Ishikawa (cell line): ENCODE measurements at regions not wholly inside any gene's neighbourhood (a gene's known extent, or its start where the extent isn't known, plus 50 kb on each side); places are given as distances from the start of the nearest gene placed in this dataset.

Source experiments
- CEBPB ChIP-seq: IDR thresholded peaks from 2 replicates; pipeline ENCODE4 v1.6.1; 2012
- CREB1 ChIP-seq: IDR thresholded peaks from 2 replicates; pipeline ENCODE4 v1.6.1; 2012; ENCODE audit warnings: low read depth
- EGR1 ChIP-seq: IDR thresholded peaks from 2 replicates; pipeline ENCODE4 v1.6.1; 2012
- EP300 ChIP-seq: IDR thresholded peaks from 2 replicates; pipeline ENCODE4 v1.6.1; 2012; ENCODE audit warnings: borderline replicate concordance
- FOXM1 ChIP-seq: IDR thresholded peaks from 2 replicates; pipeline ENCODE4 v1.6.1; 2012; ENCODE audit warnings: low read depth, borderline replicate concordance
- MAX ChIP-seq: IDR thresholded peaks from 2 replicates; pipeline ENCODE4 v1.6.1; 2012
- NFIC ChIP-seq: IDR thresholded peaks from 2 replicates; pipeline ENCODE4 v1.6.1; 2012
- RAD21 ChIP-seq: IDR thresholded peaks from 2 replicates; pipeline ENCODE4 v1.6.1; 2012; ENCODE audit warnings: low read depth
- REST ChIP-seq: IDR thresholded peaks from 2 replicates; pipeline ENCODE4 v1.6.1; 2012; ENCODE audit warnings: low read depth, mild to moderate bottlenecking
- TAF1 ChIP-seq: IDR thresholded peaks from 2 replicates; pipeline ENCODE4 v1.6.1; 2012; ENCODE audit warnings: low read depth, mild to moderate bottlenecking
- TCF12 ChIP-seq: IDR thresholded peaks from 2 replicates; pipeline ENCODE4 v1.6.1; 2012; ENCODE audit warnings: low read depth
- TEAD4 ChIP-seq: IDR thresholded peaks from 2 replicates; pipeline ENCODE4 v1.6.1; 2012
- USF1 ChIP-seq: IDR thresholded peaks from 2 replicates; pipeline ENCODE4 v1.6.1; 2012
- YY1 ChIP-seq: IDR thresholded peaks from 2 replicates; pipeline ENCODE4 v1.6.1; 2012; ENCODE audit warnings: low read depth
- ZBTB7A ChIP-seq: IDR thresholded peaks from 2 replicates; pipeline ENCODE4 v1.6.1; 2012; ENCODE audit warnings: low read depth

- TF ChIP-seq USF1 = no peak
- no peak for TF ChIP-seq TCF12
- no peak for TF ChIP-seq RAD21
- no peak for TF ChIP-seq EGR1
- no peak for TF ChIP-seq NFIC
- no peak for TF ChIP-seq TAF1
- TF ChIP-seq YY1 = no peak
- TF ChIP-seq REST = no peak
- no peak for TF ChIP-seq TEAD4
- no peak for TF ChIP-seq MAX
- no peak for TF ChIP-seq EP300
- TF ChIP-seq CEBPB = no peak
- TF ChIP-seq FOXM1 = no peak
Observed at GRCh38 chr7:25308906-25309705, 80.8 kb upstream of the NPVF start.

GRCh38 chr7:25310896-25311295 lies 82.6 kb upstream of the NPVF start:
- TF ChIP-seq TCF12 (no peak), NFIC (no peak), EP300 (no peak), CEBPB (no peak), RAD21 (no peak), USF1 (no peak)

GRCh38 chr7:25311346-25311745 lies 83.1 kb upstream of the NPVF start:
- TF ChIP-seq CEBPB (no peak), REST (no peak), TEAD4 (no peak), FOXM1 (no peak), TCF12 (no peak), NFIC (no peak), USF1 (no peak), ZBTB7A (no peak), CREB1 (no peak), MAX (no peak), EP300 (no peak), TAF1 (no peak)

- TF ChIP-seq ZBTB7A = no peak
- no peak for TF ChIP-seq REST
- TF ChIP-seq CEBPB = no peak
- TF ChIP-seq TEAD4 = no peak
- TF ChIP-seq MAX = no peak
- TF ChIP-seq TAF1 = no peak
- TF ChIP-seq EGR1 = no peak
- TF ChIP-seq EP300 = no peak
- no peak for TF ChIP-seq USF1
- TF ChIP-seq NFIC = no peak
Observed at GRCh38 chr7:25312968-25313367, 84.7 kb upstream of the NPVF start.
